ENCODE measurements at regions not wholly inside any gene's neighbourhood (a gene's known extent, or its start where the extent isn't known, plus 50 kb on each side); places are given as distances from the start of the nearest gene placed in this dataset.

DNA sequence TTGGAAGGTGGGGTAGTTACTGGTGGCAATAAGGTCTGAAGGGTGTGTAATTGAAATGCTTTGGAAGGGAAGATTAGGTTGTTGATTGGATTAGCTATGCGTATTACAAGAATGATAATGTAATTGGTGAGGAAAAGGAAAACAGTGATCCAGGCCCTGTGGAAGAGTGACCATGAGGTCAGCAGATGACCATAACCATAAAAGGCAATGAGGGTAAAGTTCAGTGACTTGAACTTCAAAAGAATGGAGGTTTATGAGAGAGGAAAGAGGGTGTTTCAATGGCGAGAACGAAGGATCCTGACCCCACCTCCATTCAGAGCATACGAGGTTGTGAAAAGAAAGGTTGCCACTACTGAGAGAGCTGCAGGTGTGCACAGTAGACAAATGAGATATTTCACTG, 439.7 kb downstream of the CCSER2 start:
- Histone ChIP-seq H3K4me1 (no peaks in the 10 kb centered on the region), H3K4me3 (no peak overlapping the region), H3K36me3 (ENCODE audit: insufficient read depth in 1 of 2, low read depth in 1 of 2) (no peaks in the 10 kb centered on the region), H3K27ac (no peak overlapping the region), H3K9me3 (no peaks in the 10 kb centered on the region), H3K27me3 (ENCODE audit: insufficient read depth in 3 of 3, low read length in 2 of 3) (no peaks in the 10 kb centered on the region)
- WGBS, 3 donors = 63 to 77% (median 65%) methylated on average over 4 of the region's 4 CpGs
- intact Hi-C loops (cut with DNase I) = no loop called here
- TF ChIP-seq, protein P1, sequence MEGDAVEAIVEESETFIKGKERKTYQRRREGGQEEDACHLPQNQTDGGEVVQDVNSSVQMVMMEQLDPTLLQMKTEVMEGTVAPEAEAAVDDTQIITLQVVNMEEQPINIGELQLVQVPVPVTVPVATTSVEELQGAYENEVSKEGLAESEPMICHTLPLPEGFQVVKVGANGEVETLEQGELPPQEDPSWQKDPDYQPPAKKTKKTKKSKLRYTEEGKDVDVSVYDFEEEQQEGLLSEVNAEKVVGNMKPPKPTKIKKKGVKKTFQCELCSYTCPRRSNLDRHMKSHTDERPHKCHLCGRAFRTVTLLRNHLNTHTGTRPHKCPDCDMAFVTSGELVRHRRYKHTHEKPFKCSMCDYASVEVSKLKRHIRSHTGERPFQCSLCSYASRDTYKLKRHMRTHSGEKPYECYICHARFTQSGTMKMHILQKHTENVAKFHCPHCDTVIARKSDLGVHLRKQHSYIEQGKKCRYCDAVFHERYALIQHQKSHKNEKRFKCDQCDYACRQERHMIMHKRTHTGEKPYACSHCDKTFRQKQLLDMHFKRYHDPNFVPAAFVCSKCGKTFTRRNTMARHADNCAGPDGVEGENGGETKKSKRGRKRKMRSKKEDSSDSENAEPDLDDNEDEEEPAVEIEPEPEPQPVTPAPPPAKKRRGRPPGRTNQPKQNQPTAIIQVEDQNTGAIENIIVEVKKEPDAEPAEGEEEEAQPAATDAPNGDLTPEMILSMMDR (IDR thresholded peaks at IDR 0.05) = no peak
- ATAC-seq = no peak
- no peak for DNase-seq

DNA sequence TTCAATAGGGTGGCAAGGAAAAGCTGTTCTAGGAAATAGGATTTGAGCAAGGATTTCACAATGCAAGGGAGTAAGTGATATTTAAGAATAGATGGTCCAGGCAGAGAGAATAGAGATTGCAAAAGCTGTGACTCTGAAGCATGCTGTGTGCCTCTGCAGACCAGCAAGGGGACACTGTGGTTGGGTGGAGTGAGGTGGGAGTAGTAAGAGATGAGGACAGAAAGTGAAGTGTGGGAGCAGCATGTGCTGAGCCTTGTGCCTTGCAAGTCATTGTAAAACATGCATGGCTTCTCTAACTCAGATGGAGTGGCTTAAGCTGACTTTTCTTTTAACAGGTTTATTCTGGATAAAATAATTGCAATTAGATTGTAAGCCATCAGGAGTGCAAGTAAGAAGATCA, 442.4 kb downstream of the CCSER2 start:
- TF ChIP-seq, protein P1 (IDR thresholded peaks at IDR 0.05) = no peak
- intact Hi-C loops (cut with DNase I) = no loop called here
- no peak overlapping the region for H3K4me3 ChIP-seq
- no peaks in the 10 kb centered on the region for H3K9me3 ChIP-seq
- H3K4me1 ChIP-seq = no peaks in the 10 kb centered on the region
- no peaks in the 10 kb centered on the region for H3K36me3 ChIP-seq (ENCODE audit: insufficient read depth in 1 of 2, low read depth in 1 of 2)
- ATAC-seq = no peak
- DNase-seq = no peak
- no peaks in the 10 kb centered on the region for H3K27me3 ChIP-seq (ENCODE audit: insufficient read depth in 3 of 3, low read length in 2 of 3)
- no peak overlapping the region for H3K27ac ChIP-seq

DNA sequence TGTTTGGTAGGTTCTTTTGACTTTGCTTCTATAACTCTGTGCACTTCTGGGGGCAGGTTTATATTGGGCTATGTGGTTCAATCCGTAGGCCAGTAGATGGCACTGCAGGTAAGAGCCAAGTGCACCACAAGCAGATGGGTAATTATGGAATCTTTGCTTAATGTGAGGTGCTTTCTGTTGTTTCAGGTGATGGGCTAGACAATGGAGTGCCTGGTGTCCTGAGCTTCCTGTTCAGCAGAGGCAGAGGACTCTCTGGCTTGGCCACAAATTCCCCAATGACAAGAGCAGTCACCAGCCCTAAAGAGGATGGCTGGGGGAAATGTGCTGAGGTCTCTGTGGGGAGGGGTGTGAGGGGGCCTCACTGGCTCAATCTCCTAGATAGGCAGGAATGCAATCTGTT, 455.0 kb downstream of the CCSER2 start:
- no peaks in the 10 kb centered on the region for H3K27me3 ChIP-seq (ENCODE audit: insufficient read depth in 3 of 3, low read length in 2 of 3)
- TF ChIP-seq, protein P1 (IDR thresholded peaks at IDR 0.05) = no peak
- H3K27ac ChIP-seq = no peak overlapping the region
- no peaks in the 10 kb centered on the region for H3K36me3 ChIP-seq (ENCODE audit: insufficient read depth in 1 of 2, low read depth in 1 of 2)
- H3K9me3 ChIP-seq = no peaks in the 10 kb centered on the region
- H3K4me3 ChIP-seq = no peak overlapping the region
- no peak for DNase-seq
- intact Hi-C loops (cut with DNase I) = no loop called here
- WGBS, 3 donors = 1 to 6% (median 3%) methylated on average over 1 of the region's 1 CpG
- H3K4me1 ChIP-seq = no peaks in the 10 kb centered on the region
- no peak for ATAC-seq

DNA sequence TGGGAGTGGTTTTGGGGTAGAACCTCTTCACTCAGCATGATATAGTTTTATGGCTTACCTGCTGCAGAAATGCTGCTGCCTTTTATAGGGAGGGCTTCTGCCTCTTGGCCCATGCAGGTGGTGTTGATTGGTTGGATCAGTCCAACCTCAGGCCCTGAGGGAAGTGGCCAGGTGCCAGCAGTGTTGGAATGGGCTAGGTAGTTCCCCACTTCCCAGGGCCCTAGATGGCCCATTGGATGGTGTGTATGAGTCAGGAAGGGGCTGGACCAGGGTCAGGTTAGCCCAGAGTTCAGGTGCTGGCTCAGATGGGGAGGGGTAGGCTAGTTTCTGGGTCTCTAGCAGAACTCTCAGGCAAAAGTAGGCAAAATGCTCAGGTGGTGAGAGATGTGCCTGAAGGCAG, 455.5 kb downstream of the CCSER2 start:
- no peaks in the 10 kb centered on the region for H3K9me3 ChIP-seq
- H3K27ac ChIP-seq = no peak overlapping the region
- DNase-seq (no peak), ATAC-seq (no peak)
- TF ChIP-seq, protein P1 (IDR thresholded peaks at IDR 0.05) = no peak
- H3K4me1 ChIP-seq = no peaks in the 10 kb centered on the region
- no peaks in the 10 kb centered on the region for H3K36me3 ChIP-seq (ENCODE audit: insufficient read depth in 1 of 2, low read depth in 1 of 2)
- intact Hi-C loops (cut with DNase I) = no loop called here
- H3K27me3 ChIP-seq (ENCODE audit: insufficient read depth in 3 of 3, low read length in 2 of 3) = no peaks in the 10 kb centered on the region
- H3K4me3 ChIP-seq = no peak overlapping the region

DNA sequence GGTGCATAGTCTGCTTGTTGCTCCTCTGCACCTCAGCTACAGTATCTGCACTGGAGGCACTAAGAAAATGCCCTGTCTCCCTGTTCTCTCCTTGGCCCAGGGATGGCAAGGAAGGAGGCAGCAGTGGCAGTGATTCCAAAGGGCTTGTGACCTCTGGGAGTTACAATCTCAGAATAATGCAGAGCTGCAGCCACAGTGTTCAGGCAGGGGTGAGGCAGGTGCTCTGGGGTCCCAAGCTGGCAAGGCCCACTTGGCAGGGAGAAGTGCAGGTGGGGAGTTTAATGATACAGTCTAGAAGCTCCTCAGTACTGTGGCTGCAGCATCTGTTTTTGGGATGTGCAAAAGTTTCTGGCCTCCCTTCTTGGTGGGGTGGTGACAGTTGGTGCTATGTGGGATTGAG, 456.4 kb downstream of the CCSER2 start:
- intact Hi-C loops (cut with DNase I) = no loop called here
- H3K4me1 ChIP-seq = no peaks in the 10 kb centered on the region
- no peak overlapping the region for H3K4me3 ChIP-seq
- H3K36me3 ChIP-seq (ENCODE audit: insufficient read depth in 1 of 2, low read depth in 1 of 2) = no peaks in the 10 kb centered on the region
- no peaks in the 10 kb centered on the region for H3K27me3 ChIP-seq (ENCODE audit: insufficient read depth in 3 of 3, low read length in 2 of 3)
- ATAC-seq (no peak), DNase-seq (no peak)
- no peaks in the 10 kb centered on the region for H3K9me3 ChIP-seq
- TF ChIP-seq, protein P1 (IDR thresholded peaks at IDR 0.05) = no peak
- H3K27ac ChIP-seq = no peak overlapping the region

Data from psoas muscle (tissue), 7 donors.